HFF-Myc (cell line): ENCODE measurements at regions not wholly inside any gene's neighbourhood (a gene's known extent, or its start where the extent isn't known, plus 50 kb on each side); places are given as distances from the start of the nearest gene placed in this dataset.
"Not testable (repeated sequence)": the region's sequence is repeated elsewhere in the genome, so short reads cannot be mapped to it uniquely, and the experiment has no call there.

Experiments
- DNase-seq: peaks from one replicate; pipeline ENCODE4 v3.0.0-alpha.2; 2011; ENCODE audit warnings: low read depth; ENCODE audit errors: extremely low read depth
- H3K4me3 ChIP-seq: replicated peaks from 2 replicates; pipeline ENCODE4 v1.5.1; 2011; ENCODE audit warnings: low read depth, mild to moderate bottlenecking, control low read depth, low read length
- TF ChIP-seq, protein P1 (sequence below): IDR thresholded peaks from 2 replicates; pipeline ENCODE4 v1.5.1; 2012; ENCODE audit warnings: mild to moderate bottlenecking, low read depth, low read length, control low read depth; ENCODE audit errors: missing control alignments

DNA sequence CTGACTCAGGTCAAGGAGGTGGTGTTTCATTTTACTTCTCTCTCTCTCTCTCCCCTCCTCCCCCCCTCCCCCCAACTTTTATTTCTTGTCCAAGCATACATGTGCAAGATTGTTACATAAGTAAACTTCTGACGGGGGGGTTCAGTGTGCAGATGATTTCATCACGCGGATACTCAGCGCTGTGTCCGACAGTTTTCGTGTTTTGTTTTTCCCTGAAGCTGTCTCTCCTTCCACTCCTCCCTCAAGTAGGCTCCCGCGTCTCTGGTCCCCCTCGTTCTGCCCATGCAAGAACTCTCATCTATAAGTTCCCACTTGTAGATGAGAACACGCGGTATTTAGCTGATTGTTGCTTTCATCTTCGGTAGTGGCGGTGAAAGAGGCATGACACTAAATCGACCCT, 111.0 kb upstream of the ANKRD30BL start:
- H3K4me3 ChIP-seq: no peak overlapping the region
- DNase-seq: no peak
- TF ChIP-seq, protein P1, sequence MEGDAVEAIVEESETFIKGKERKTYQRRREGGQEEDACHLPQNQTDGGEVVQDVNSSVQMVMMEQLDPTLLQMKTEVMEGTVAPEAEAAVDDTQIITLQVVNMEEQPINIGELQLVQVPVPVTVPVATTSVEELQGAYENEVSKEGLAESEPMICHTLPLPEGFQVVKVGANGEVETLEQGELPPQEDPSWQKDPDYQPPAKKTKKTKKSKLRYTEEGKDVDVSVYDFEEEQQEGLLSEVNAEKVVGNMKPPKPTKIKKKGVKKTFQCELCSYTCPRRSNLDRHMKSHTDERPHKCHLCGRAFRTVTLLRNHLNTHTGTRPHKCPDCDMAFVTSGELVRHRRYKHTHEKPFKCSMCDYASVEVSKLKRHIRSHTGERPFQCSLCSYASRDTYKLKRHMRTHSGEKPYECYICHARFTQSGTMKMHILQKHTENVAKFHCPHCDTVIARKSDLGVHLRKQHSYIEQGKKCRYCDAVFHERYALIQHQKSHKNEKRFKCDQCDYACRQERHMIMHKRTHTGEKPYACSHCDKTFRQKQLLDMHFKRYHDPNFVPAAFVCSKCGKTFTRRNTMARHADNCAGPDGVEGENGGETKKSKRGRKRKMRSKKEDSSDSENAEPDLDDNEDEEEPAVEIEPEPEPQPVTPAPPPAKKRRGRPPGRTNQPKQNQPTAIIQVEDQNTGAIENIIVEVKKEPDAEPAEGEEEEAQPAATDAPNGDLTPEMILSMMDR: no peak

DNA sequence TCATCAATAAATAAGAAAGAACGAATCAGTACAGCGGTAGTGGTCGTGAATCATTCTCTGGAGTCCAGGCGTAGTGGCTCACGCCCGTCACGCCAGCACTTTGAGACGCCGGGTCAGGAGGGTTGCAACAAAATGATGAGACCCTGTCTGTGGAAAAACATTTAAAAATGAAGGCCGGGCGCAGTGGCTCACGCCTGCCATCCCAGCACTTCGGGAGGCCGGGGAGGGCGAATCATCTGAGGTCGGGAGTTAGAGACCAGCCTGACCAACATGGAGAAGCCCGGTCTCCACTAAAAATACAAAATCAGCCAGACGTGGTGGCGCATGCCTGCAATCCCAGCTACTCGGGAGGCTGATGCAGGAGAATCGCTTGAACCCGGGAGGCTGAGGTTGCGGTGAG, 111.8 kb upstream of the ANKRD30BL start:
- not testable (repeated sequence) for H3K4me3 ChIP-seq

DNA sequence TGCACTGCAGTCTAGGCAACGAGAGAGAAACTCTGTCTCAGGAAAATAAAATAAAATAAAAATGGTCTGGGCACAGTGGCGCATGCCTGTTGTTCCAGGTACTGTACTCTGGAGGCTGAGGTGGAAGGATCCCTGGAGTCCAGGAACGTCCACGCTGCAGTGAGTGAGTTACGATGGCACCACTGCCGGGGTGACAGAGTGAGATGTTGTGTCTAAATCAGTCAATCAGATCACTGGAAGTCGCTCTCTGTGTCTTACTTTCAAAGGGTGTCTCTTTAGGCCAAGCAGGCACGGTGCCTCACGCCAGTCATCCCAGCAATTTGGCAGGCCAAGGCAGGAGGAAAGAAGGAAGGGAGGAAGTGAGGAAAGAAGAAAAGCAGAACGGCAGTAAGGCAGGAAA, 112.2 kb upstream of the ANKRD30BL start:
- no peak overlapping the region for H3K4me3 ChIP-seq
- DNase-seq: no peak
- TF ChIP-seq, protein P1: no peak

More for the DNA sequence above, 111.8 kb upstream of the ANKRD30BL start:
- not testable (repeated sequence) for DNase-seq

DNA sequence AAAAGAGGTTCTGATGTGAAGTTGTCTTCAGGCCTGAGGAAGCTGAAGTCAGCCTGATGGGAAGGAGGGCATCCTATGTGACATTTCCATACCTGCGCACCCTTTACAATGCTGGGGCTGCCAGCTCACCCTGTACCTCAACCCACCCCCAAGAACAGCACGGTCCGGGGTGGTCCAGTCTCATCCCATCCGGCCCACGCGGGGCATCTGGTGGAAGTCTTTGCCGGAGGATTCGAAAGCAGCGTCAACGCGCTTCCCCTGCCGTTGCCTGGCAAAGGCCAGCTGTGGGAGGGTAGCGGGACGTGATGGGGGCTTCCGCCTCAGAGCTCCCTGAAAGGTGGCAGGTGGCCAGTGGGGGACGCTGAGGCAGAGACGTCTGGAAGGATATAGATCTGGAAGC, 113.6 kb upstream of the ANKRD30BL start:
- TF ChIP-seq, protein P1: no peak
- no peak for DNase-seq
- H3K4me3 ChIP-seq: no peak overlapping the region

DNA sequence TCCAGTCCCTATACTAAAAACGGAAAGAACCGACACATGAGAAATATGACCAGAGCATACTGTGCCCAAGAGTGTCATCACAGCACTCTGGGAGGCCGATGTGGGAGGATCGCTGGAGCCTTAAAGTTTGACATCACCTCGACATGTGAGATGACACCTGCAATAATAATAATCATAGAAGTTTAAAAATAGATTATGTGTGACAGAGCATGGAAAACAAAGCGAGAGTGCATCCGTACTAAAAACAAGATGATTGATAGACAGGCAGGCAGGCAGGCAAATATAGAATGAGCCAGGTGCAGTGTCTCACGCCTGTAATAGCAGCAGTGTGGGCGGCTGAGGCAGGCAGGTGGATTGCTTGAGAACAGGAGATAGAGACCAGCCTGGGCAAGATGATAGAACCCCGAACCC, 114.8 kb upstream of the ANKRD30BL start:
- no peak overlapping the region for H3K4me3 ChIP-seq
- TF ChIP-seq, protein P1: no peak
- DNase-seq: no peak

DNA sequence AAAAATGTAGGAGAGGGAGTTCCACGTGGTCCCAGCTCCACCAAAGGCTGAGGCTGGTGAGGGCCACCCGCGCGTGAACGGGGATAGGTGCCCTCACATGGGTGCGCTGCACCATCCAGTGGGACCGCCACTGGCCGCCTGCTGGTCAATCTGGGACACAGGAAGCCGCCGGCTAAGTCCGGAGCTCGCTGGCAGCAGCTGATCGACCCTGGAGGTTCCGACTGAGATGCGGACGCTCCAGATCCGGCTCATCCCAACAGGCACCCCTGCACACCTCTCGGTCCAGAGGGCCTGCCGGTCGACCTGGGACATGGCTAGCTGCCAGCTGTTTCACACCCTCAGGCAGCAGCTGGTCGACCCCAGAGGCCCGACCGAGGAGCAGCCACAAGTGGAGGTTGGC, 116.5 kb upstream of the ANKRD30BL start:
- DNase-seq: no peak
- no peak overlapping the region for H3K4me3 ChIP-seq
- TF ChIP-seq, protein P1: no peak

DNA sequence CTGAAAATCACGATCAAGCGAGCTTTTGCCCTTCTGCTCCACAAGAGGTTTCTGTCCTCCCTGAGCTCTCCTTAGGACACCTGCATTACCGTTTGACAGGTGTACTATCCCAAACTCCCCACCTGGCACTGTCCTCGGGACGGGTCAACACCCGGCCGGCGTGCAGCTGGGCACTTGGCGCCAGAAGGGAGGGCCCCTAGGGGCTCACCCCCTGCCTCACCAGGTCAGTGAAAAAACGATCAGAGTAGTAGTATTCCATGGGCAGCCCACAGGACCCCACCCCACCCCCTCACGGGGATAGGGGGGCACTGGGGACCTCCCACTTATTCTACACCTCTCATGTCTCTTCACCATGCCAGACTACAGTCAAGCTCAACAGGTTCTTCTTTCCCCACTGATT, 117.6 kb upstream of the ANKRD30BL start:
- no peak for DNase-seq
- TF ChIP-seq, protein P1: no peak
- no peak overlapping the region for H3K4me3 ChIP-seq
